Choroid plexus epithelial cell (primary cell): ENCODE measurements at regions not wholly inside any gene's neighbourhood (a gene's known extent, or its start where the extent isn't known, plus 50 kb on each side); places are given as distances from the start of the nearest gene placed in this dataset.
"Not testable (repeated sequence)": the region's sequence is repeated elsewhere in the genome, so short reads cannot be mapped to it uniquely, and the experiment has no call there.

ENCODE experiments used
- DNase-seq: peaks from one replicate; pipeline ENCODE4 v3.0.0-alpha.2; 2010; ENCODE audit warnings: low read depth
- H3K4me3 ChIP-seq: 2 replicates; pipeline ENCODE4 v1.5.1; 2011; ENCODE audit warnings: low read depth, mild to moderate bottlenecking, control low read depth, low read length, moderate library complexity
- CTCF ChIP-seq: conservative IDR thresholded peaks from 2 replicates; pipeline ENCODE4 v1.5.1; 2011; ENCODE audit warnings: low read depth, mild to moderate bottlenecking, control low read depth, inconsistent platforms, low read length, moderate library complexity

GRCh38 chr17:27009087-27009486, 284.8 kb upstream of the WSB1 start:
- no peak for TF ChIP-seq CTCF
- H3K4me3 ChIP-seq, result no peak overlapping the region
- DNase-seq, result no peak

- DNase-seq, result not testable (repeated sequence)
Measured at GRCh38 chr17:27010138-27010537, 283.8 kb upstream of the WSB1 start.

GRCh38 chr17:27030552-27030951, 263.4 kb upstream of the WSB1 start:
- DNase-seq, H3K4me3 ChIP-seq: not testable (repeated sequence)

More at GRCh38 chr17:27010138-27010537, 283.8 kb upstream of the WSB1 start:
- not testable (repeated sequence) for H3K4me3 ChIP-seq

- no peak overlapping the region for H3K4me3 ChIP-seq
- DNase-seq, result no peak
- no peak for TF ChIP-seq CTCF
Measured at GRCh38 chr17:27038676-27039075, 255.2 kb upstream of the WSB1 start.

- not testable (repeated sequence) for DNase-seq, H3K4me3 ChIP-seq
Measured at GRCh38 chr17:27045039-27045438, 248.9 kb upstream of the WSB1 start.

GRCh38 chr17:27049104-27049784, 244.7 kb upstream of the WSB1 start:
- DNase-seq, result no peak
- no peak overlapping the region for H3K4me3 ChIP-seq
- no peak for TF ChIP-seq CTCF

GRCh38 chr17:27065588-27065987, 228.3 kb upstream of the WSB1 start:
- DNase-seq, result no peak
- H3K4me3 ChIP-seq, result no peak overlapping the region
- no peak for TF ChIP-seq CTCF

- no peak for DNase-seq
- no peak for TF ChIP-seq CTCF
Measured at GRCh38 chr17:27066315-27066714, 227.6 kb upstream of the WSB1 start.

More at GRCh38 chr17:27066315-27066714, 227.6 kb upstream of the WSB1 start:
- no peak overlapping the region for H3K4me3 ChIP-seq
